CD4-positive, CD25-positive, alpha-beta regulatory T cell (primary cell): ENCODE measurements at regions not wholly inside any gene's neighbourhood (a gene's known extent, or its start where the extent isn't known, plus 50 kb on each side); places are given as distances from the start of the nearest gene placed in this dataset.
"Not testable (repeated sequence)": the region's sequence is repeated elsewhere in the genome, so short reads cannot be mapped to it uniquely, and the experiment has no call there.

Experiments used
- ATAC-seq, 2 donors: fragments of 150-1000 bp; cut with Tn5 transposase; one replicate each; pipeline ENCODE4 v1.10.0; 2021; ENCODE audit warnings: low read depth in 2 of 2, moderate number of reproducible peaks in 2 of 2, moderate library complexity in 1 of 2
- DNase-seq, 3 donors: peaks; one replicate each; pipeline versions ENCODE4 v3.0.0 to v3.0.0-alpha.2; 2012 to 2022; ENCODE audit warnings: mixed read lengths in 1 of 3
- H3K27ac ChIP-seq: one replicate; pipeline ENCODE4 v1.7.0; 2013; ENCODE audit warnings: mild to moderate bottlenecking, low read length; ENCODE audit not compliant: insufficient read depth, poor library complexity, severe bottlenecking
- H3K27me3 ChIP-seq: one replicate; pipeline ENCODE4 v1.7.0; 2013; ENCODE audit warnings: low read length; ENCODE audit not compliant: control insufficient read depth, insufficient read depth
- H3K36me3 ChIP-seq: one replicate; pipeline ENCODE4 v1.7.0; 2013; ENCODE audit warnings: mild to moderate bottlenecking, low read length, moderate library complexity; ENCODE audit not compliant: control insufficient read depth, insufficient read depth
- H3K4me1 ChIP-seq: 2 replicates; pipeline ENCODE4 v1.7.0; 2013; ENCODE audit warnings: mild to moderate bottlenecking, low read length; ENCODE audit not compliant: insufficient read depth, control insufficient read depth, poor library complexity, severe bottlenecking
- H3K4me3 ChIP-seq: one replicate; pipeline ENCODE4 v1.7.0; 2013; ENCODE audit warnings: low read depth, mild to moderate bottlenecking, low read length, moderate library complexity
- H3K9me3 ChIP-seq, 2 experiments: 1 replicate in 1 of 2; 2 replicates in 1 of 2; pipeline ENCODE4 v1.7.0; 2013; ENCODE audit warnings: low read length in 2 of 2, mild to moderate bottlenecking in 1 of 2, moderate library complexity in 1 of 2; ENCODE audit not compliant: control insufficient read depth in 2 of 2
- H3K27ac Mint-ChIP-seq, 3 donors: one replicate each; pipeline ENCODE4 v1.8.0; 2020 to 2022; ENCODE audit warnings: mild to moderate bottlenecking in 3 of 3, mixed read lengths in 3 of 3, moderate library complexity in 2 of 3
- H3K27me3 Mint-ChIP-seq: one replicate; pipeline ENCODE4 v1.8.0; 2022; ENCODE audit warnings: mild to moderate bottlenecking, mixed read lengths
- H3K36me3 Mint-ChIP-seq: one replicate; pipeline ENCODE4 v1.8.0; 2020; ENCODE audit warnings: mixed read lengths
- H3K4me1 Mint-ChIP-seq, 4 donors: one replicate each; pipeline ENCODE4 v1.8.0; 2020 to 2022; ENCODE audit warnings: mixed read lengths in 4 of 4, mild to moderate bottlenecking in 1 of 4
- H3K4me3 Mint-ChIP-seq, 4 donors: one replicate each; pipeline ENCODE4 v1.8.0; 2020 to 2022; ENCODE audit warnings: mild to moderate bottlenecking in 4 of 4, mixed read lengths in 4 of 4, moderate library complexity in 3 of 4
- H3K9me3 Mint-ChIP-seq, 7 donors: one replicate each; pipeline ENCODE4 v1.8.0; 2020 to 2022; ENCODE audit warnings: mixed read lengths in 7 of 7, mild to moderate bottlenecking in 3 of 7, moderate library complexity in 2 of 7

DNA sequence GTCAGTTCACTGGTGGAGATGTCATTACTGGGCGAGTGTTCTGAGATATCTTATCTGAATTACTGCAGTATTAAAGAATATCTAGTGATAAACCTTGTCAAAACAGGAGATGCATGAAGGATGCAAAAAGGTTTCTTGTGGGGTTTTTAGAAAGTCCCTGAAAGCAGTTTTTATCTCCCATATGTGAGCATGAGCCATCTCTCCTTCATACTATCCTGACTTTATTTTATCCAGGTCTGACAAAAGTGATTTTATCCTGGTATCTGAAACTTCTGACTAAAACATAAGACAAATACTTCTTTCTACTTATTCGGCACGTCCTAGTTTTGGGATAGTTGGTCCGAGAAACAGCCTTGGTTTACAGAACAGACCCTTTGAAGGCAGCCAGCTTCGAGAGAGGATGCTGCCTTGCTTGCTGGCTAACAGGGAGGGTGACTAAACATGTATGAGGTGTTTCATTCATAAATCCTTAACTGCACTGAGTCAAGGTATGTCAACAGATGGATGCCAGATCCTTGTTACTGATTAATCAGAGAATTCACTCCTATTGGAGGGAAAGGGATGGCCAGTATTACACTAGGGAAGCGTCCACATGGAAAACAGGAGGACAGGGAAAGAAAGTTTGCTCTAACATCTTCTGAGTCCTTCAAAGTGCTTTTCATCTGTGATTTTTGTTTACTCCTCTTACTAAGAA lies 172.8 kb upstream of the FAM240B start:
- H3K27ac ChIP-seq, H3K9me3 Mint-ChIP-seq, H3K27ac Mint-ChIP-seq: not testable (repeated sequence)

DNA sequence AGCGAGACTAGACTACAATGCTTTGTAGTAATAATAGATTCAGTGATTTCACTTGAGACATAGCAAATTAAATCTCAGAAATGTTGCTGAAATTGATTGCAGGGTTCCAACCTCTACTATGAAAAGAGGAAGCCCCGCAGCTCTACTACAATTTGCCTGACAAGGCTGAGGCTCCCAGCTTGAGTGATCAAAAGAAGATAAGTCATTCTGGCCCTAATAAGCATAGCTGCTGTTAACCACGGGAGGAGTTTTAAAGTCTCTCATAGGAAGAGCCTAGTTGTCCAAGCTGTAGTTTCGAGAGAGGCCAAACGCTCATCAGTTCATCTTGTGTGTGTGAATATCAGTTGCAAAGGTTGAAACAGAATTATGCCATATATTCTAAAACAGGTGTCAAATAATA lies 166.1 kb upstream of the FAM240B start:
- not testable (repeated sequence) for H3K27ac Mint-ChIP-seq, H3K9me3 Mint-ChIP-seq, H3K36me3 Mint-ChIP-seq, H3K4me1 ChIP-seq, ATAC-seq, H3K4me1 Mint-ChIP-seq, DNase-seq, H3K27ac ChIP-seq, H3K4me3 ChIP-seq, H3K27me3 Mint-ChIP-seq, H3K27me3 ChIP-seq, H3K36me3 ChIP-seq, H3K9me3 ChIP-seq, H3K4me3 Mint-ChIP-seq

More for the DNA sequence above, 172.8 kb upstream of the FAM240B start:
- not testable (repeated sequence) for H3K36me3 ChIP-seq, H3K36me3 Mint-ChIP-seq, DNase-seq, H3K9me3 ChIP-seq, ATAC-seq, H3K27me3 Mint-ChIP-seq, H3K4me1 ChIP-seq, H3K4me3 ChIP-seq, H3K27me3 ChIP-seq, H3K4me1 Mint-ChIP-seq, H3K4me3 Mint-ChIP-seq

DNA sequence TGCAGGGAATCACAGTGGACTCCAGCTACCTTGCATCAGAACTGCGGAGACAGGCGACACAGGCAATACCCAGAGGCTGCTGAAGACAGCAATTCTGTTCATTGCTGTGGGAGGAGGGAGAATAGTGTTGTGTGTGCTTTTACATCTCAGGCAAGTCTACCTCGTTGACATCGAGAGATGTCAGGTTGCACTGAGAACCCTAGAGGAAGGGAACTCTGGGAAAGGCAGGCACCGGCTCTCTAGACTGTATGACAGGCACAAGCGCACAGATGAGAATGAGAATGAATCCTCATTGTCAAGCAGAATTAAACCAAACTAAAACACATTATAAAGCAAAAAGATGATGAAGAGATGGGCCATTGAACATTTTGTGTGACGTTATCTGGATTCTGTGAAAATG lies 155.7 kb upstream of the FAM240B start:
- not testable (repeated sequence) for H3K9me3 Mint-ChIP-seq, H3K27ac ChIP-seq

DNA sequence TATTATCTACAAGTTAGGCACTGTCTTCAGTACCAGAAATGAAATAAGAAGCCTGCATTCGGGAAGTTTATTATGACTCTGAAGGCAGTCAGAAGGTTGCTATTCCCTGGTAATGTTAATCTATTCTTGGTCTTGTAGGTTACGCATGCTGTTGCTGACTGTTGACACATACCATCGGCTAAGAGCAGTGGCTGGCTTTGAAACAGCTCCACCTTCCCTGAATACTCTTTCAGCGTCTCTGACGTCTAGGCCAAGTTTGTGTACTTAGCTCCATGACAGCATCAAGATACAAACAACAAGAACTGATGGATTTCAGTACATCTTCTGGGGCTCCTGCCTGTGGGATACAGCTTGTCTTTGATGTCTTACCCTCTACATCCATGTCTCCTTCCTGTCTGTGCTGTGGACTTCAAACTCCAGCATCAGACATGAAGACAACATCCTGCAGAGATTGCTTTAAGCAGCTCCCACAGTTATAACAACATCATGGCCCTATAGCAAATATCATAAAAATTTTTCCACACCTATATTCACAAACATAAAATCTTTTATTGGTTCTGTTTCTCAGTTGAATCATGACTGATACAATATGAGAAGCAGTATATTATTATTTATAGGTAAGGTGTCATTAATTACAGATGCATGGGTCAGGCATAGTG lies 151.5 kb upstream of the FAM240B start:
- not testable (repeated sequence) for H3K4me3 ChIP-seq, H3K27me3 Mint-ChIP-seq, H3K9me3 ChIP-seq, DNase-seq, ATAC-seq, H3K27ac Mint-ChIP-seq, H3K27me3 ChIP-seq, H3K4me3 Mint-ChIP-seq, H3K36me3 ChIP-seq, H3K36me3 Mint-ChIP-seq, H3K4me1 Mint-ChIP-seq, H3K4me1 ChIP-seq, H3K9me3 Mint-ChIP-seq, H3K27ac ChIP-seq

More for the DNA sequence above, 155.7 kb upstream of the FAM240B start:
- H3K27me3 ChIP-seq, H3K4me1 ChIP-seq, H3K27ac Mint-ChIP-seq, ATAC-seq, H3K4me3 ChIP-seq, H3K36me3 Mint-ChIP-seq, DNase-seq, H3K36me3 ChIP-seq, H3K4me3 Mint-ChIP-seq, H3K27me3 Mint-ChIP-seq, H3K9me3 ChIP-seq, H3K4me1 Mint-ChIP-seq: not testable (repeated sequence)

DNA sequence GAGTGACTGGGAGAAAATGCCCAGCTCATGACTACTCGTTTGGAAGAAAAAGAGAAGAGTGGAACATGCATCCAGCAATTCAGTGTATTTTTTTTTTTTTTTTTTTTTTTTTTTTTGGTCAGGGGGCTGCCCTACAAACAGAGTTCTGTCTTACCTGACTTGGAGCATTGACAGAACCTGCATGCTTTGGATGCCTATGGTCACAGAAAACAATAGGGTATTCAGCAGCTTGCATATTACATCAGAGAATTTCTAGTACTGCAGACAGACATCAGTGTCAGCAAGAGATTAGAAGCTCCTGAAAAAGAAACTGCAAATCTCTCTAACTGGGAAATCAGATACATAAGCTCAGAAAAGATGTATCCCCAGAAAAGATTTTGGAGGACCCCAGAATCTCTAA lies 139.9 kb upstream of the FAM240B start:
- H3K27ac Mint-ChIP-seq, H3K4me1 Mint-ChIP-seq, H3K9me3 ChIP-seq, H3K9me3 Mint-ChIP-seq, H3K4me3 Mint-ChIP-seq, ATAC-seq, H3K4me1 ChIP-seq, H3K27me3 Mint-ChIP-seq, H3K27me3 ChIP-seq, H3K27ac ChIP-seq, H3K4me3 ChIP-seq, H3K36me3 ChIP-seq, H3K36me3 Mint-ChIP-seq, DNase-seq: not testable (repeated sequence)

DNA sequence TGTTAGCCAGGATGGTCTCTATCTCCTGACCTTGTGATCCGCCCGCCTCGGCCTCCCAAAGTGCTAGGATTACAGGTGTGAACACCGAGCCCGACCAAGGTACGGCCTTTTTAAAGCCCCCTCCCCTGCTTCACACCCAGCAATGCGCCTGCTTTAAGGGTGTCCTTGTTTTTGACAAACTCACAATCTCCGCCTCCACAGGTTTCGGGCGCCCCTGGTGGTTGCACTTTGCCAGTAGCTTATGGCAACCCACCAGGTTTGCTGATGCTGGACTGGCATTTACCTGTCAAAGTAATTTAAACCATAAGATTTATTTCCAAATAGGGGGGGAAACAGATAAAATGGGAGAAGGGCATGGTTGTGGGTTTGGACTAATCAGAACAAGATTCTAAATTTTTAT lies 129.0 kb upstream of the FAM240B start:
- not testable (repeated sequence) for H3K27ac Mint-ChIP-seq

DNA sequence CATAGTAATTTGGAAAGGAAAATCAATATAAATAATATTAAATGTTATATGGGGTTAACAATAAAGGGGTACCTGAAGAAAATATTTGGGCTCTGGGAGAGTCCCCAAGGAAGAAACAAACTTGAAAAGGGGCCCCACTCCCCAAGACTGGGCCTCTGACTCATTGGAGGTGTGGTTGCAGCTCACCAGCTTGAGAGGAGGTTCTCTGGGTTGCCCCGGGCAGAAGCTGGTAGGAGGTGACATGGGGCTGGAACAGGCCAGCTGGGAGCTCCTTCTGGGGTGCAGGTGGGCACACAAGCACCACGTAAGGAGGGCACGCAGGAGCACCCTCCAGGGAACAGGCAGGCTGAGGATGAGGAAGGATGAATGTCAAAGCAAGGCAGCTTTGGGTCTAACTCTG lies 120.3 kb upstream of the FAM240B start:
- not testable (repeated sequence) for H3K4me3 ChIP-seq, H3K27me3 Mint-ChIP-seq, DNase-seq, H3K27me3 ChIP-seq, ATAC-seq, H3K9me3 ChIP-seq, H3K36me3 Mint-ChIP-seq, H3K27ac ChIP-seq, H3K4me1 Mint-ChIP-seq, H3K9me3 Mint-ChIP-seq, H3K4me3 Mint-ChIP-seq, H3K36me3 ChIP-seq, H3K4me1 ChIP-seq, H3K27ac Mint-ChIP-seq

More for the DNA sequence above, 129.0 kb upstream of the FAM240B start:
- H3K4me3 Mint-ChIP-seq, H3K27ac ChIP-seq, ATAC-seq, H3K9me3 Mint-ChIP-seq, H3K4me3 ChIP-seq, H3K4me1 ChIP-seq, H3K27me3 Mint-ChIP-seq, H3K36me3 ChIP-seq, H3K27me3 ChIP-seq, DNase-seq, H3K36me3 Mint-ChIP-seq, H3K9me3 ChIP-seq, H3K4me1 Mint-ChIP-seq: not testable (repeated sequence)

DNA sequence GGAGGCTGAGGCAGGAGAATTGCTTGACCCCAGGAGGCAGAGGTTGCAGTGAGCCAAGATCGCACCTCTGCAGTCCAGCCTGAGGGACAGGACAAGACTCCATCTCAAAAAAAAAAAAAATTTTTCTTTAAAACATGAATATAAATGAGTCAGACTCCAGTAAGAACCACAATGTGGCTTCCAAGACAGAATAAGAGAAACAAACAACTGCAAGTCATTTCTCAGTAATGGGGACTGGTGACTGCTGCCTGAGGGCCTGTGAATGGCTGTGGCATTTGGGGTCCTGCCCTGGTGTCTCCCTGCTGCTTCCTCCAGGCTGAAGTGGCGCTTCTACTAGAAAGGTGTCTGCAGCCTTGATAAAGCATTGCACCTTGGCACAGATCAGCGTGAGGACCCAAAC lies 113.8 kb upstream of the FAM240B start:
- H3K27ac Mint-ChIP-seq, H3K4me1 ChIP-seq, H3K36me3 Mint-ChIP-seq, DNase-seq, H3K9me3 ChIP-seq, H3K4me3 Mint-ChIP-seq, H3K27me3 Mint-ChIP-seq, H3K36me3 ChIP-seq, H3K27ac ChIP-seq, H3K9me3 Mint-ChIP-seq, H3K4me3 ChIP-seq, H3K27me3 ChIP-seq, H3K4me1 Mint-ChIP-seq, ATAC-seq: not testable (repeated sequence)
